Sigmoid colon (tissue), 6 donors: ENCODE measurements at regions not wholly inside any gene's neighbourhood (a gene's known extent, or its start where the extent isn't known, plus 50 kb on each side); places are given as distances from the start of the nearest gene placed in this dataset.

Experiments used
- DNase-seq: peaks from one replicate; pipeline ENCODE4 v3.0.0-alpha.2; 2019
- H3K27ac ChIP-seq, 4 donors: fragments of 200-600 bp; sonication (generic); one replicate each; pipeline ENCODE4 v1.5.1; 2016 to 2019; ENCODE audit warnings: mild to moderate bottlenecking in 1 of 4
- H3K27me3 ChIP-seq, 3 donors: fragments of 200-600 bp; sonication (generic); one replicate each; pipeline ENCODE4 v1.5.1; 2019; ENCODE audit warnings: mild to moderate bottlenecking in 1 of 3
- H3K36me3 ChIP-seq, 4 donors: fragments of 200-600 bp; sonication (generic); one replicate each; pipeline ENCODE4 v1.5.1; 2016 to 2019
- H3K4me1 ChIP-seq, 4 donors: fragments of 200-600 bp; sonication (generic); one replicate each; pipeline ENCODE4 v1.5.1; 2017 to 2019
- H3K4me3 ChIP-seq, 4 donors: fragments of 200-600 bp; sonication (generic); one replicate each; pipeline ENCODE4 v1.5.1; 2017 to 2019; ENCODE audit warnings: mild to moderate bottlenecking in 2 of 4, moderate library complexity in 1 of 4
- H3K9me3 ChIP-seq, 4 donors: fragments of 200-600 bp in 3 of 4; sonication (generic) in 3 of 4; one replicate each; pipeline versions ENCODE4 v1.5.1 to v1.6.1; 2013 to 2019
- EP300 ChIP-seq, 4 donors: sonication (generic); formaldehyde crosslinking; IDR thresholded peaks; one replicate each; pipeline ENCODE4 v1.6.1; 2017; ENCODE audit warnings: antibody characterized with exemption in 4 of 4
- POLR2A ChIP-seq, 2 donors: fragments of 450-650 bp; IDR thresholded peaks; one replicate each; pipeline ENCODE4 v1.6.1; 2016; ENCODE audit warnings: antibody characterized with exemption in 2 of 2, mild to moderate bottlenecking in 2 of 2, moderate library complexity in 2 of 2
- POLR2AphosphoS5 ChIP-seq, 4 donors: sonication (generic); formaldehyde crosslinking; IDR thresholded peaks; one replicate each; pipeline ENCODE4 v1.6.1; 2017; ENCODE audit warnings: antibody characterized with exemption in 4 of 4
- WGBS, 2 donors: extraction: QIAGEN DNeasy Blood & Tissue Kit; methylation state at CpG; one replicate each; pipeline ENCODE4 v1.1.7; 2013; 5-methylcytosine and 5-hydroxymethylcytosine counted together
- intact Hi-C: fragments of 100-400 bp; cut with DNase I; formaldehyde crosslinking; loops from one replicate; pipeline ENCODE4 v1.15.1; 2023
- TF ChIP-seq, protein P1 (sequence below), 4 experiments: fragments of 450-650 bp in 3 of 4; fragments of 200-600 bp in 1 of 4; IDR thresholded peaks; one replicate each; pipeline ENCODE4 v1.5.1; 2016 to 2019; ENCODE audit warnings: antibody characterized with exemption in 4 of 4, mild to moderate bottlenecking in 3 of 4, moderate library complexity in 2 of 4
- donor health status: healthy with polysubstance abuse.
- donor health status: healthy.

GRCh38 chr4:54861201-54861600, 203.4 kb downstream of the KIT start:
- TF ChIP-seq, protein P1, sequence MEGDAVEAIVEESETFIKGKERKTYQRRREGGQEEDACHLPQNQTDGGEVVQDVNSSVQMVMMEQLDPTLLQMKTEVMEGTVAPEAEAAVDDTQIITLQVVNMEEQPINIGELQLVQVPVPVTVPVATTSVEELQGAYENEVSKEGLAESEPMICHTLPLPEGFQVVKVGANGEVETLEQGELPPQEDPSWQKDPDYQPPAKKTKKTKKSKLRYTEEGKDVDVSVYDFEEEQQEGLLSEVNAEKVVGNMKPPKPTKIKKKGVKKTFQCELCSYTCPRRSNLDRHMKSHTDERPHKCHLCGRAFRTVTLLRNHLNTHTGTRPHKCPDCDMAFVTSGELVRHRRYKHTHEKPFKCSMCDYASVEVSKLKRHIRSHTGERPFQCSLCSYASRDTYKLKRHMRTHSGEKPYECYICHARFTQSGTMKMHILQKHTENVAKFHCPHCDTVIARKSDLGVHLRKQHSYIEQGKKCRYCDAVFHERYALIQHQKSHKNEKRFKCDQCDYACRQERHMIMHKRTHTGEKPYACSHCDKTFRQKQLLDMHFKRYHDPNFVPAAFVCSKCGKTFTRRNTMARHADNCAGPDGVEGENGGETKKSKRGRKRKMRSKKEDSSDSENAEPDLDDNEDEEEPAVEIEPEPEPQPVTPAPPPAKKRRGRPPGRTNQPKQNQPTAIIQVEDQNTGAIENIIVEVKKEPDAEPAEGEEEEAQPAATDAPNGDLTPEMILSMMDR (IDR thresholded peaks at IDR 0.05): no peak
- TF ChIP-seq EP300 (IDR thresholded peaks at IDR 0.05): no peak
- no peak for TF ChIP-seq POLR2A (IDR thresholded peaks at IDR 0.05)
- no peak for TF ChIP-seq POLR2AphosphoS5 (IDR thresholded peaks at IDR 0.05)
- H3K27me3 ChIP-seq: no peaks in the 10 kb centered on the region
- no peak overlapping the region for H3K4me3 ChIP-seq
- no peaks in the 10 kb centered on the region for H3K4me1 ChIP-seq
- intact Hi-C loops: no loop called here
- no peaks in the 10 kb centered on the region for H3K36me3 ChIP-seq
- no peak overlapping the region for H3K27ac ChIP-seq
- WGBS, 2 donors: 52 to 75% methylated on average over 2 of the region's 2 CpGs
- no peak for DNase-seq
- no peaks in the 10 kb centered on the region for H3K9me3 ChIP-seq

GRCh38 chr4:54855191-54855854, 197.6 kb downstream of the KIT start:
- H3K9me3 ChIP-seq: no peaks in the 10 kb centered on the region
- no peak for DNase-seq
- intact Hi-C loops: no loop called here
- H3K27ac ChIP-seq: no peak overlapping the region
- TF ChIP-seq POLR2AphosphoS5 (IDR thresholded peaks at IDR 0.05) (no peak), EP300 (IDR thresholded peaks at IDR 0.05) (no peak), POLR2A (IDR thresholded peaks at IDR 0.05) (no peak)
- TF ChIP-seq, protein P1 (IDR thresholded peaks at IDR 0.05): no peak
- no peaks in the 10 kb centered on the region for H3K27me3 ChIP-seq
- H3K4me1 ChIP-seq: no peaks in the 10 kb centered on the region
- no peak overlapping the region for H3K4me3 ChIP-seq
- 72 to 77% methylated on average over 9 of the region's 9 CpGs for WGBS, 2 donors
- no peaks in the 10 kb centered on the region for H3K36me3 ChIP-seq

GRCh38 chr4:54852602-54853001, 194.8 kb downstream of the KIT start:
- no peak for DNase-seq
- H3K4me1 ChIP-seq: no peaks in the 10 kb centered on the region
- H3K4me3 ChIP-seq: no peak overlapping the region
- WGBS, 2 donors: 87 to 93% methylated on average over 2 of the region's 2 CpGs
- H3K9me3 ChIP-seq: no peaks in the 10 kb centered on the region
- no peak for TF ChIP-seq EP300 (IDR thresholded peaks at IDR 0.05)
- TF ChIP-seq, protein P1 (IDR thresholded peaks at IDR 0.05): no peak
- no peak for TF ChIP-seq POLR2A (IDR thresholded peaks at IDR 0.05)
- TF ChIP-seq POLR2AphosphoS5 (IDR thresholded peaks at IDR 0.05): no peak
- no peaks in the 10 kb centered on the region for H3K27me3 ChIP-seq
- intact Hi-C loops: no loop called here
- no peaks in the 10 kb centered on the region for H3K36me3 ChIP-seq
- no peak overlapping the region for H3K27ac ChIP-seq

DNA sequence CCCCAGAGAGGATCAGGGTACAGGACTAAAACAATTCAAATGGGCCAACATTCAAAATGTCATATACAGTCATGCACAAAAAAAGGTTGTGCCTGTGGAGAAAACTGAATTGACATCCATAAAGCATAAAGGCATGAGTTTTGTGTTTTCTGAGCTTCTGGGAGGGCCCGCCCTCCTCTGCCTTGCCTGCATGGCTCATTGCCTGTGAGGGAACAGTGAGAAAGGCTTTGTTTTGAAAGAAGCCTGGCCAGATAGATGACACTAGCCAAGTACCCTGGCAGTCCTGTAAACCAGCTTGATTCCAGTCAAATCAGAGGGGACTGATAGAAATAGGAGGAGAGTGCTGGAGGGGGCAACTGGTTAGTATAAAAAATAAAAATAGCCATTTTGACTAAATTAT, 194.3 kb downstream of the KIT start:
- DNase-seq: no peak
- 73 to 90% methylated on average over 1 of the region's 1 CpG for WGBS, 2 donors
- TF ChIP-seq, protein P1 (IDR thresholded peaks at IDR 0.05): no peak
- TF ChIP-seq EP300 (IDR thresholded peaks at IDR 0.05) (no peak), POLR2A (IDR thresholded peaks at IDR 0.05) (no peak), POLR2AphosphoS5 (IDR thresholded peaks at IDR 0.05) (no peak)
- Histone ChIP-seq H3K4me3 (no peak overlapping the region), H3K4me1 (no peaks in the 10 kb centered on the region), H3K27me3 (no peaks in the 10 kb centered on the region), H3K9me3 (no peaks in the 10 kb centered on the region), H3K36me3 (no peaks in the 10 kb centered on the region), H3K27ac (no peak overlapping the region)
- intact Hi-C loops: no loop called here

- DNase-seq: no peak
- no peak overlapping the region for H3K4me3 ChIP-seq
- no peaks in the 10 kb centered on the region for H3K9me3 ChIP-seq
- no peaks in the 10 kb centered on the region for H3K4me1 ChIP-seq
- WGBS, 2 donors: 66 to 79% methylated on average over 2 of the region's 2 CpGs
- no peak overlapping the region for H3K27ac ChIP-seq
- intact Hi-C loops: no loop called here
- H3K36me3 ChIP-seq: no peaks in the 10 kb centered on the region
- TF ChIP-seq EP300 (IDR thresholded peaks at IDR 0.05): no peak
- no peak for TF ChIP-seq POLR2AphosphoS5 (IDR thresholded peaks at IDR 0.05)
- TF ChIP-seq, protein P1 (IDR thresholded peaks at IDR 0.05): no peak
- no peak for TF ChIP-seq POLR2A (IDR thresholded peaks at IDR 0.05)
- no peaks in the 10 kb centered on the region for H3K27me3 ChIP-seq
These were observed 187.2 kb downstream of the KIT start for GRCh38 chr4:54844911-54845310.
